ENCODE measurements at regions not wholly inside any gene's neighbourhood (a gene's known extent, or its start where the extent isn't known, plus 50 kb on each side); places are given as distances from the start of the nearest gene placed in this dataset.
"Not testable (repeated sequence)": the region's sequence is repeated elsewhere in the genome, so short reads cannot be mapped to it uniquely, and the experiment has no call there.

DNA sequence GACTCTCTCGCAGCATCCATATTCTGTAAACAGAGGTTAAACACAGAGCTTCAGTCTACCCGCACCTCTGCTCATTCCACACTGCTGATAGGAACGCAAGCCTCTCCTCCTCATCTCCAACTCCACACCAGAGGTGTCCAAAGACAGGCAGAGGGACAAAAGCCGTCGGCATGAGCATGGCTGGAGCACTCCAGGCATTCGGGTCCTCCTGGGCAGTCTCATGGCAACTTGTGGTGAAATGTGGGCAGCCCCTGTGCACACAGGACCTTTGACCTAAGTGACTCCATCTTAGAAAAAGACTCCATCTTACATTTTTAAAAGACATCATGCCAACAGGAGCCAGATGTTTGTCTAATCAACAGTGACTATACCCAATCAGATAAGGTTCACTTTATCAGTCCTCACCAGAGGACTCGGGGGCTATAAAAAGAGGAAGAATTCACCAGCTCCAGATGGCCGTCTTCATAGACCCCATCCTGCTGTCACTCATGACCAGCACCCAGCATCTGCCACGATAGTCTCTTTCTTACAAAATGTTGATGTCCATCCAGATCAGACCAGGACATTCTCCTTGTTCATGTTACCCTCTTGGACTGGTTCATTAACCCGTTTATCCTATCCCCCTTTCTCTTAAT is 304.4 kb downstream of the ANAPC1 start:
- not testable (repeated sequence) for H2AFZ ChIP-seq (ENCODE audit: low read length); H3F3A ChIP-seq (ENCODE audit: low read depth); H3K9me2 ChIP-seq (replicated peaks; ENCODE audit: low read depth, low read length); H3K4me2 ChIP-seq (ENCODE audit: low read depth, low read length, poor library complexity, severe bottlenecking); H3K9me3 ChIP-seq (ENCODE audit: insufficient read depth, low read depth, low read length); H3K9ac ChIP-seq (ENCODE audit: low read depth, low read length, poor library complexity, severe bottlenecking); H3K79me2 ChIP-seq (ENCODE audit: insufficient read depth, low read length); H3K4me3 ChIP-seq (ENCODE audit: low read length, poor library complexity, severe bottlenecking); H3K36me3 ChIP-seq (ENCODE audit: insufficient read depth, low read length); H3K27me3 ChIP-seq (ENCODE audit: insufficient read depth, low read length, poor library complexity, severe bottlenecking); H4K20me1 ChIP-seq (ENCODE audit: insufficient read depth, low read length, poor library complexity, severe bottlenecking); H3K4me1 ChIP-seq (ENCODE audit: insufficient read depth, low read length, poor library complexity, severe bottlenecking)

DNA sequence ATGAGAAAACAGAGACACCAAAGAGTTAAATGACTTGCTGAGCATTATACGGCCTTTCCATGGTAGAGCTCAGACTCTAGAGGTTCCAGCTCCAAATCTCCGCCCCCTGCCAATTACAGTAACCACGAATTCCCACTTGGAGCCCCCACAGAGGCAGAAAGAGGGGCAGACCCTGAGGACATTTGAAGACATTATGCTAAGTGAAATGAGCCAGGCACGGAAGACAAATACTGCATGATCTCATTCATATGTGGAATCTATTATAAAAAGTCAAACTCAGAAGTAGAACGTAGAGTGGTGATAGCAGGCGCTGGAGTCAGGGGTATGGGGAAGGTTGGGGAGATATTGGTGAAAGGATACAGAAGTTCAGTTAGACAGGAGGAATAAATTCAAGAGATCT is 303.4 kb downstream of the ANAPC1 start:
- not testable (repeated sequence) for H3K9me2 ChIP-seq (replicated peaks; ENCODE audit: low read depth, low read length); H2AFZ ChIP-seq (ENCODE audit: low read length); H3K4me3 ChIP-seq (ENCODE audit: low read length, poor library complexity, severe bottlenecking); H3K9me3 ChIP-seq (ENCODE audit: insufficient read depth, low read depth, low read length); H4K20me1 ChIP-seq (ENCODE audit: insufficient read depth, low read length, poor library complexity, severe bottlenecking); H3F3A ChIP-seq (ENCODE audit: low read depth); H3K9ac ChIP-seq (ENCODE audit: low read depth, low read length, poor library complexity, severe bottlenecking); H3K27me3 ChIP-seq (ENCODE audit: insufficient read depth, low read length, poor library complexity, severe bottlenecking); H3K4me2 ChIP-seq (ENCODE audit: low read depth, low read length, poor library complexity, severe bottlenecking); H3K36me3 ChIP-seq (ENCODE audit: insufficient read depth, low read length); H3K4me1 ChIP-seq (ENCODE audit: insufficient read depth, low read length, poor library complexity, severe bottlenecking); H3K79me2 ChIP-seq (ENCODE audit: insufficient read depth, low read length)

DNA sequence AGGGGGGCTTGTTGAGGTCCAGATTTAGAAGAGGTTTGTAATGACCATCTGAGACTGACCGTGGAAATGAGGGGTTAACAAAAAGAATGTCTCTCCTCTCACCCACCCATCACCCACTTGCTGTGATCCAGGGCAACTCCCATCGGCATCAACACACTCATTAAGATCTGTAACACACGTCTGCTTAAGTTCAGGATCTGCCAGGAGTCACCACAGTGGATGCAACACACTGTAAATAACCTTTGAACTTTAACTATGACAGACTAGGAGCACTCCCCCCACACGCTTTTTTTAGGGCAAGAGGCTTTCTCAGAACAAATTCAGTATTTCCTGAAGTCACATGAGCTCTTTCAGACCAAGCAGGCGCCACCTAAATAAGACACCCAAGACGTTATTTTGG is 301.9 kb downstream of the ANAPC1 start:
- H3K27me3 ChIP-seq (ENCODE audit: insufficient read depth, low read length, poor library complexity, severe bottlenecking); H3K4me3 ChIP-seq (ENCODE audit: low read length, poor library complexity, severe bottlenecking); H4K20me1 ChIP-seq (ENCODE audit: insufficient read depth, low read length, poor library complexity, severe bottlenecking); H3K9me2 ChIP-seq (replicated peaks; ENCODE audit: low read depth, low read length); H3K36me3 ChIP-seq (ENCODE audit: insufficient read depth, low read length); H3K9me3 ChIP-seq (ENCODE audit: insufficient read depth, low read depth, low read length); H3K4me2 ChIP-seq (ENCODE audit: low read depth, low read length, poor library complexity, severe bottlenecking); H3K4me1 ChIP-seq (ENCODE audit: insufficient read depth, low read length, poor library complexity, severe bottlenecking); H2AFZ ChIP-seq (ENCODE audit: low read length); H3K79me2 ChIP-seq (ENCODE audit: insufficient read depth, low read length); H3K9ac ChIP-seq (ENCODE audit: low read depth, low read length, poor library complexity, severe bottlenecking); H3F3A ChIP-seq (ENCODE audit: low read depth): not testable (repeated sequence)

DNA sequence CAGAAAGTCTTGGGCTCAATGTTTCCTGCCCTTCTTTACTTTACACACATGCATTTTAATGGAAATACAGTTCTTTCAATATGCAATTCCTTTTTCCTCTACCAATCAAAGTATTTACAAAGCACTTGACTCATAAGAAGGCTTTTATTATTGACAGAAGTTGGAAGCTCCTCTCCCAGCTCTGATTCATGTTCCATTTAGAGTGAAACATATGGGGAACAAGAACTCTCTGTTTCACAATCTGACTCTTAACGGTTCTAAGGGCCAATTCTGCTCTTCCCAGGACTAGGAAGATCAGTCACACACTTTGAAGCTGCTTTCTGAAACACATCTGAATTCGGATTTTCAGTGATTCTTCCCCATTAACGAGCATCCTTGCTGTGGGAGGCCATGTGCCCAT is 300.5 kb downstream of the ANAPC1 start:
- not testable (repeated sequence) for H3K4me2 ChIP-seq (ENCODE audit: low read depth, low read length, poor library complexity, severe bottlenecking)

DNA sequence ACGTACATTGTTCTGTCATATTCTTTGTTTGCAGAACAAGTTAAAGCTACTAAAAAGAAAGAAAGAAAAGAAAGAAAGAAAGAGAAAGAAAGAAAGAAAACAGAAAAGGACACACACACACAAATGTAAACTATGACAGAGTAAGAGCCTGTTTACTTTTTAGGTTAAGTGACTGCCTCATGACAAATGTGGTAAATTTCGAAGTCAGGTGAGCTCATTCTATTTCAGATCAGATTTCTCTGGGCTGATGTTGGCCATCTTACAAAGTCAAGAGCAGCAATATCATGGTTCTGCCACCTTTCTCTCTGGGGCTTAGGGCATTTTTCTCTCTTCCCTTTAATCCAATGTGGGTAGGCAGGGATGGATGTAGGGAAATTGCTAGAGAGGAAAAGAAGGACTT is 299.5 kb downstream of the ANAPC1 start:
- H3K79me2 ChIP-seq (ENCODE audit: insufficient read depth, low read length); H3K4me2 ChIP-seq (ENCODE audit: low read depth, low read length, poor library complexity, severe bottlenecking); H3K27me3 ChIP-seq (ENCODE audit: insufficient read depth, low read length, poor library complexity, severe bottlenecking); H3K4me1 ChIP-seq (ENCODE audit: insufficient read depth, low read length, poor library complexity, severe bottlenecking); H3K9me3 ChIP-seq (ENCODE audit: insufficient read depth, low read depth, low read length); H3K36me3 ChIP-seq (ENCODE audit: insufficient read depth, low read length); H4K20me1 ChIP-seq (ENCODE audit: insufficient read depth, low read length, poor library complexity, severe bottlenecking); H3K9ac ChIP-seq (ENCODE audit: low read depth, low read length, poor library complexity, severe bottlenecking); H3K9me2 ChIP-seq (replicated peaks; ENCODE audit: low read depth, low read length); H3K4me3 ChIP-seq (ENCODE audit: low read length, poor library complexity, severe bottlenecking); H2AFZ ChIP-seq (ENCODE audit: low read length); H3F3A ChIP-seq (ENCODE audit: low read depth): not testable (repeated sequence)

More for the DNA sequence above, 300.5 kb downstream of the ANAPC1 start:
- H3K4me3 ChIP-seq (ENCODE audit: low read length, poor library complexity, severe bottlenecking); H3K4me1 ChIP-seq (ENCODE audit: insufficient read depth, low read length, poor library complexity, severe bottlenecking); H3K9me2 ChIP-seq (replicated peaks; ENCODE audit: low read depth, low read length); H3K27me3 ChIP-seq (ENCODE audit: insufficient read depth, low read length, poor library complexity, severe bottlenecking); H3K79me2 ChIP-seq (ENCODE audit: insufficient read depth, low read length); H3F3A ChIP-seq (ENCODE audit: low read depth); H3K36me3 ChIP-seq (ENCODE audit: insufficient read depth, low read length); H3K9ac ChIP-seq (ENCODE audit: low read depth, low read length, poor library complexity, severe bottlenecking); H3K9me3 ChIP-seq (ENCODE audit: insufficient read depth, low read depth, low read length); H4K20me1 ChIP-seq (ENCODE audit: insufficient read depth, low read length, poor library complexity, severe bottlenecking); H2AFZ ChIP-seq (ENCODE audit: low read length): not testable (repeated sequence)

DNA sequence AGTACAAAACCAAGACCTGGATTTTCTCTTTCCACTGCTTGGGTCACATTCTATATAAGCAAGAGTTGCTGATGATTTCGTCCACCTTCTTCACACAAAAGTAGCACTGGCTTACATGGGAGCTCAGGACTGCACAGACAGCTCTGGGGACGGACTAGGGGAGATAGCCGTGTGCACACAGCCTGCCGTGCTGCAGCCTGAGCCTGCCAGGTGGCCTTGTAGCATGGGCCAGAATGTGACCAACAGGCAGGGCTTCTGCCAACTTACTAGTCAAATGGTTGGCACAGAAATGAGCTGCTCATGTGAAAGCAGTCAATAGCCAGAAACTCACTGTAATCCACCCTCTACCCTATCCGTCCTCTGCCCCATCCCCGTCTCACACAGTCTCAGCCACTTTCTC is 299.0 kb downstream of the ANAPC1 start:
- not testable (repeated sequence) for H3K9me3 ChIP-seq (ENCODE audit: insufficient read depth, low read depth, low read length); H3K4me2 ChIP-seq (ENCODE audit: low read depth, low read length, poor library complexity, severe bottlenecking); H3K79me2 ChIP-seq (ENCODE audit: insufficient read depth, low read length); H3K36me3 ChIP-seq (ENCODE audit: insufficient read depth, low read length); H3K4me1 ChIP-seq (ENCODE audit: insufficient read depth, low read length, poor library complexity, severe bottlenecking); H3K4me3 ChIP-seq (ENCODE audit: low read length, poor library complexity, severe bottlenecking); H3K9ac ChIP-seq (ENCODE audit: low read depth, low read length, poor library complexity, severe bottlenecking); H3F3A ChIP-seq (ENCODE audit: low read depth); H4K20me1 ChIP-seq (ENCODE audit: insufficient read depth, low read length, poor library complexity, severe bottlenecking); H2AFZ ChIP-seq (ENCODE audit: low read length); H3K27me3 ChIP-seq (ENCODE audit: insufficient read depth, low read length, poor library complexity, severe bottlenecking); H3K9me2 ChIP-seq (replicated peaks; ENCODE audit: low read depth, low read length)

DNA sequence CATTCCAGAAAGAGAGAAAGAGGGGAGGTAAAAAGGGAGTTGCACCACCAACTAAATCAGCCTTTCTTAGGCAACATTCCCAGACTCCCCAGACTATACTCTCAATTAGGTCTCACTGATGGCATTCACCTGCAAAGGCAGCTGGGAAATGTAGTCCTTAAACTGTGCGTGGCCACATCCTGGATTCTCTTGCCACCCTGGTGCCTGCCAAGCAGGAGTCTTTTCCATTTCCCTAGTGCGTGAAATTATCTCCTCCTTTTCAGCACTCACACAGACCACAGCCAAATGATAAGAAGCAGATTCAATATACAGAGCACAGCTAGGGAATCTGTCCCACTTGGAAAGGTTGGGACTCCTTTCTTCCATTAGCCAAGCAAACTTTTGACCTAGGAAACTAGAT is 298.0 kb downstream of the ANAPC1 start:
- not testable (repeated sequence) for H3K9me3 ChIP-seq (ENCODE audit: insufficient read depth, low read depth, low read length); H3K36me3 ChIP-seq (ENCODE audit: insufficient read depth, low read length); H3K79me2 ChIP-seq (ENCODE audit: insufficient read depth, low read length); H3K27me3 ChIP-seq (ENCODE audit: insufficient read depth, low read length, poor library complexity, severe bottlenecking); H3K9ac ChIP-seq (ENCODE audit: low read depth, low read length, poor library complexity, severe bottlenecking); H2AFZ ChIP-seq (ENCODE audit: low read length); H3K4me2 ChIP-seq (ENCODE audit: low read depth, low read length, poor library complexity, severe bottlenecking); H3K4me1 ChIP-seq (ENCODE audit: insufficient read depth, low read length, poor library complexity, severe bottlenecking); H3F3A ChIP-seq (ENCODE audit: low read depth); H3K4me3 ChIP-seq (ENCODE audit: low read length, poor library complexity, severe bottlenecking); H4K20me1 ChIP-seq (ENCODE audit: insufficient read depth, low read length, poor library complexity, severe bottlenecking); H3K9me2 ChIP-seq (replicated peaks; ENCODE audit: low read depth, low read length)

DNA sequence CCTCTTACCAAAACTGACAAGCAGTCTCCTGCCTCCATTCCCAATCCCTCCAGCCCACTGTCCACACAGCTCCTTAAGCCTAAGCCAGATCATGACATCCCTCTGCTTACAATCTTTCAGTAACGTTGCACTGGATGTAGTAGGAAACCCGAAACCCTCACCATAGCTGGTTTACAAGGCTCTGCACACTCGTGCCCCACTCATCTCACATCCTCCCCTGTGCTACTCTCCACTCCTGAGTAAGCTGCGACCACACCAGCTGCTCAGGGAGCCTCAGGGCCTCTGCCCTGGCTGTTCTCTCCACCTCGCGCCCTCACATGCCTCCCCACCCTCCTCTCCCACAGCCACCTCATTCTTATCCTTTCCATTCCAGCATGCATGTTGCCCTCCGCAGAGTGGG is 288.9 kb downstream of the ANAPC1 start:
- H3K79me2 ChIP-seq (ENCODE audit: insufficient read depth, low read length); H3K4me1 ChIP-seq (ENCODE audit: insufficient read depth, low read length, poor library complexity, severe bottlenecking); H3F3A ChIP-seq (ENCODE audit: low read depth); H2AFZ ChIP-seq (ENCODE audit: low read length); H3K4me3 ChIP-seq (ENCODE audit: low read length, poor library complexity, severe bottlenecking); H3K9me2 ChIP-seq (replicated peaks; ENCODE audit: low read depth, low read length); H3K9ac ChIP-seq (ENCODE audit: low read depth, low read length, poor library complexity, severe bottlenecking); H3K27me3 ChIP-seq (ENCODE audit: insufficient read depth, low read length, poor library complexity, severe bottlenecking); H3K4me2 ChIP-seq (ENCODE audit: low read depth, low read length, poor library complexity, severe bottlenecking); H3K36me3 ChIP-seq (ENCODE audit: insufficient read depth, low read length); H4K20me1 ChIP-seq (ENCODE audit: insufficient read depth, low read length, poor library complexity, severe bottlenecking); H3K9me3 ChIP-seq (ENCODE audit: insufficient read depth, low read depth, low read length): not testable (repeated sequence)
